Stomach (tissue), 4 donors: ENCODE measurements at regions not wholly inside any gene's neighbourhood (a gene's known extent, or its start where the extent isn't known, plus 50 kb on each side); places are given as distances from the start of the nearest gene placed in this dataset.
"Not testable (repeated sequence)": the region's sequence is repeated elsewhere in the genome, so short reads cannot be mapped to it uniquely, and the experiment has no call there.

Source experiments
- EP300 ChIP-seq: sonication (generic); formaldehyde crosslinking; IDR thresholded peaks from one replicate; pipeline ENCODE4 v1.6.1; 2017; ENCODE audit warnings: antibody characterized with exemption
- POLR2A ChIP-seq, 4 donors: fragments of 450-650 bp; IDR thresholded peaks; one replicate each; pipeline ENCODE4 v1.6.1; 2016; ENCODE audit warnings: antibody characterized with exemption in 4 of 4, control low read depth in 2 of 4, mild to moderate bottlenecking in 1 of 4, moderate library complexity in 1 of 4
- POLR2AphosphoS5 ChIP-seq, 3 donors: sonication (generic); formaldehyde crosslinking; IDR thresholded peaks; one replicate each; pipeline ENCODE4 v1.6.1; 2016; ENCODE audit warnings: antibody characterized with exemption in 3 of 3
- TF ChIP-seq, protein P1 (sequence below), 7 experiments: fragments of 450-650 bp in 4 of 7; fragments of 200-600 bp in 3 of 7; sonication (generic) in 3 of 7; IDR thresholded peaks; one replicate each; pipeline ENCODE4 v1.5.1; 2016 to 2019; ENCODE audit warnings: antibody characterized with exemption in 7 of 7, control low read depth in 2 of 7, mild to moderate bottlenecking in 1 of 7

- TF ChIP-seq POLR2AphosphoS5 (IDR thresholded peaks at IDR 0.05); POLR2A (IDR thresholded peaks at IDR 0.05); EP300: not testable (repeated sequence)
- TF ChIP-seq, protein P1, sequence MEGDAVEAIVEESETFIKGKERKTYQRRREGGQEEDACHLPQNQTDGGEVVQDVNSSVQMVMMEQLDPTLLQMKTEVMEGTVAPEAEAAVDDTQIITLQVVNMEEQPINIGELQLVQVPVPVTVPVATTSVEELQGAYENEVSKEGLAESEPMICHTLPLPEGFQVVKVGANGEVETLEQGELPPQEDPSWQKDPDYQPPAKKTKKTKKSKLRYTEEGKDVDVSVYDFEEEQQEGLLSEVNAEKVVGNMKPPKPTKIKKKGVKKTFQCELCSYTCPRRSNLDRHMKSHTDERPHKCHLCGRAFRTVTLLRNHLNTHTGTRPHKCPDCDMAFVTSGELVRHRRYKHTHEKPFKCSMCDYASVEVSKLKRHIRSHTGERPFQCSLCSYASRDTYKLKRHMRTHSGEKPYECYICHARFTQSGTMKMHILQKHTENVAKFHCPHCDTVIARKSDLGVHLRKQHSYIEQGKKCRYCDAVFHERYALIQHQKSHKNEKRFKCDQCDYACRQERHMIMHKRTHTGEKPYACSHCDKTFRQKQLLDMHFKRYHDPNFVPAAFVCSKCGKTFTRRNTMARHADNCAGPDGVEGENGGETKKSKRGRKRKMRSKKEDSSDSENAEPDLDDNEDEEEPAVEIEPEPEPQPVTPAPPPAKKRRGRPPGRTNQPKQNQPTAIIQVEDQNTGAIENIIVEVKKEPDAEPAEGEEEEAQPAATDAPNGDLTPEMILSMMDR (IDR thresholded peaks at IDR 0.05) = not testable (repeated sequence)
These were observed 131.8 kb downstream of the NPIPA8 start for GRCh38 chr16:18204786-18205185.
